ENCODE measurements at regions not wholly inside any gene's neighbourhood (a gene's known extent, or its start where the extent isn't known, plus 50 kb on each side); places are given as distances from the start of the nearest gene placed in this dataset.

DNA sequence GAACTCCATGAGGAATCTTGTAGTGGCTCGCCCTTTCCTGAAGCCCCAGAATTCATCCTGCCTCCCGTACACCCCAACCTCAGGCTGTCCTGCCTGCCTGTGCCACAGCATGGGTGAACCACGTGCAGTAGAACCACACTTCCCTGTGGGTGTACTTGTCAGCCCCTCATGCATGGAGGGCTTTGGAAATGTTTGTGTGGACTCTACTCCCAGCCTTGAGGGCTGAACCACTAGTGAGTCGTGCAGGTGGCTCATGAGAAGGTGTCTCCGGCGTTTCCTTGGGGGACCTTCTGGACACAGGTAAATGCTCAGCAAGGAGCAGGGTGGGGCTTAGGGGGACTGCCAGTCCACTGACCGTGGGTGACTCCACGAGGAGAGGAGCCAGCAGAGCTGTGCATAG lies 58.7 kb upstream of the ADORA2B start:
- ATAC-seq (ENCODE audit: low read depth) (no peak), DNase-seq (ENCODE audit: low spot score) (no peak)
- Histone ChIP-seq H3K9me3 (ENCODE audit: severe bottlenecking) (no peaks in the 10 kb centered on the region), H3K36me3 (ENCODE audit: low read depth) (no peaks in the 10 kb centered on the region), H3K4me1 (ENCODE audit: insufficient read depth, poor library complexity, severe bottlenecking) (peaks cover 3% of the 10 kb centered on the region), H3K4me3 (ENCODE audit: severe bottlenecking) (no peak overlapping the region), H3K27ac (ENCODE audit: poor library complexity, severe bottlenecking) (no peak overlapping the region), H3K27me3 (ENCODE audit: insufficient read depth, poor library complexity, severe bottlenecking) (no peaks in the 10 kb centered on the region)
- TF ChIP-seq, protein P1, sequence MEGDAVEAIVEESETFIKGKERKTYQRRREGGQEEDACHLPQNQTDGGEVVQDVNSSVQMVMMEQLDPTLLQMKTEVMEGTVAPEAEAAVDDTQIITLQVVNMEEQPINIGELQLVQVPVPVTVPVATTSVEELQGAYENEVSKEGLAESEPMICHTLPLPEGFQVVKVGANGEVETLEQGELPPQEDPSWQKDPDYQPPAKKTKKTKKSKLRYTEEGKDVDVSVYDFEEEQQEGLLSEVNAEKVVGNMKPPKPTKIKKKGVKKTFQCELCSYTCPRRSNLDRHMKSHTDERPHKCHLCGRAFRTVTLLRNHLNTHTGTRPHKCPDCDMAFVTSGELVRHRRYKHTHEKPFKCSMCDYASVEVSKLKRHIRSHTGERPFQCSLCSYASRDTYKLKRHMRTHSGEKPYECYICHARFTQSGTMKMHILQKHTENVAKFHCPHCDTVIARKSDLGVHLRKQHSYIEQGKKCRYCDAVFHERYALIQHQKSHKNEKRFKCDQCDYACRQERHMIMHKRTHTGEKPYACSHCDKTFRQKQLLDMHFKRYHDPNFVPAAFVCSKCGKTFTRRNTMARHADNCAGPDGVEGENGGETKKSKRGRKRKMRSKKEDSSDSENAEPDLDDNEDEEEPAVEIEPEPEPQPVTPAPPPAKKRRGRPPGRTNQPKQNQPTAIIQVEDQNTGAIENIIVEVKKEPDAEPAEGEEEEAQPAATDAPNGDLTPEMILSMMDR (IDR thresholded peaks at IDR 0.05; ENCODE audit: poor library complexity, severe bottlenecking): no peak

DNA sequence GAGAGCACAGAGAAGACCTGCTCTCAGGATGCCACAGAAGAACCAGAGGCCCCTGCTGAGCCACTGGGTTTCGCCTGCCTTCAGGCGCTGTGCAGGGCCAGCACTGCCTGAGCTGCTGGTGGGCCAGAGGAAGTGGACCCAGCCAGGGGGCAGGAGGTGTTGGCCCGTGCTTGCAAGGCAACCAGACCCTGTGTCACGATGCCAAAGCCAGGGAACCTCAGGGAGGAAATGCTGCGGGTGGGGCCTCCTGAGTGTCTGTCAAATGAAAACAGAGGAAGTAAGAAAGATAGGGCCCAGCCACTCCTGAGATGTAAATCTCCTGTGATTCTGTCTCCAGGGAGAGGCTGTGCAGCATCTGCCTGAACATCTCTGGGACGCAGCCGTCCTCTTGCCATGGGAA lies 58.1 kb upstream of the ADORA2B start:
- DNase-seq (ENCODE audit: low spot score) (no peak), ATAC-seq (ENCODE audit: low read depth) (no peak)
- Histone ChIP-seq H3K27ac (ENCODE audit: poor library complexity, severe bottlenecking) (no peak overlapping the region), H3K4me1 (ENCODE audit: insufficient read depth, poor library complexity, severe bottlenecking) (peaks cover 3% of the 10 kb centered on the region), H3K36me3 (ENCODE audit: low read depth) (no peaks in the 10 kb centered on the region), H3K27me3 (ENCODE audit: insufficient read depth, poor library complexity, severe bottlenecking) (no peaks in the 10 kb centered on the region), H3K9me3 (ENCODE audit: severe bottlenecking) (no peaks in the 10 kb centered on the region), H3K4me3 (ENCODE audit: severe bottlenecking) (no peak overlapping the region)
- TF ChIP-seq, protein P1 (IDR thresholded peaks at IDR 0.05; ENCODE audit: poor library complexity, severe bottlenecking): no peak

DNA sequence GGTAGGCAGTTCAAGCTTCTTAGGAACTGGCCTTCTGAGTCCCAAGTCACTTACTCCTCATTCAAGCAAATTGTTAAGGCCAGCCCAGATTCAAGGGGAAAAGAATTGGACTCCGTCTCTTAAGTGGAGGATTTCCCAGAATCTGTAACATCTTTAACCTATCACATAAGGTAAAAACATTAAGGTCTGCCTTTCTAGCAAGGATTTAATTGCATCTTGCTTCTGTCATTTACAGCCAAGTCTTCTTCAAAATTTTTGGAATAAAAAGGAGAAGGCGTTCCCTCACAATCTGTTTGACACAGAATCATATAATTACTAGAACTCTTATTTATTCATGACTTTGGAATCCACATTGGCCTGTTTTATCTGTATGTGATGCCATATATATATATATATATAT lies 56.5 kb upstream of the ADORA2B start:
- H3K27ac ChIP-seq (ENCODE audit: poor library complexity, severe bottlenecking): no peak overlapping the region
- no peak overlapping the region for H3K4me3 ChIP-seq (ENCODE audit: severe bottlenecking)
- TF ChIP-seq, protein P1 (IDR thresholded peaks at IDR 0.05; ENCODE audit: poor library complexity, severe bottlenecking): no peak
- H3K36me3 ChIP-seq (ENCODE audit: low read depth): no peaks in the 10 kb centered on the region
- H3K4me1 ChIP-seq (ENCODE audit: insufficient read depth, poor library complexity, severe bottlenecking): peaks cover 11% of the 10 kb centered on the region
- DNase-seq (ENCODE audit: low spot score) (no peak), ATAC-seq (ENCODE audit: low read depth) (no peak)
- H3K27me3 ChIP-seq (ENCODE audit: insufficient read depth, poor library complexity, severe bottlenecking): no peaks in the 10 kb centered on the region
- no peaks in the 10 kb centered on the region for H3K9me3 ChIP-seq (ENCODE audit: severe bottlenecking)

DNA sequence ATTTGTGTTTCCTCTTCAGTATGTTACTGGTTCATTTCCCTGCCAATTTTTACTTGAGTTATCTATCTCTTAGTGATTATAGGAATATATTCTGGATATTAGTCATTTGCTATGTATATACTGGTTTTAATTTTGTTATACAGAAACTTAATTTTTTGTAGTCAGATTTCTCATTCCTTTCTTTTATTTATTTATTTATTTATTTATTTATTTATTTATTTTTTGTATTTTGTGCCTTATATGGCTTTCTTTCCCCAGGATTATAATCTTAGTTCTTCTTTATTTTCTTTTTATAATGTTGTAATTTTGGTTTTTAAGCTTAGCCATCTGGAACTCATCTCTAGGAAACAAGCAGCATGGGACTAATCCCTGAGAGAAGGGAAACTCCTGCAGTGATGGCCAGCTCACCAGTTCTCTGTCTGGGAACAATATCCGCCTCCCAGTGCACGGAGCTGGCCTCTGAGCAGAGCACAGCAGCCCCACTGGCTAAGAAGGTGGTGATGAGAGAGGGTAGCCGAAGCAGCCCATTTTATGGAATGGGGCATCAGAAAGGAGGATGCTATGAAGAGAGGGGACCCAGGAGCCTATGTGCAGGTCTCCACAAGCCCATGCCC lies 54.5 kb upstream of the ADORA2B start:
- H3K27ac ChIP-seq (ENCODE audit: poor library complexity, severe bottlenecking): no peak overlapping the region
- TF ChIP-seq, protein P1 (IDR thresholded peaks at IDR 0.05; ENCODE audit: poor library complexity, severe bottlenecking): no peak
- no peak for ATAC-seq (ENCODE audit: low read depth)
- peaks cover 13% of the 10 kb centered on the region for H3K4me1 ChIP-seq (ENCODE audit: insufficient read depth, poor library complexity, severe bottlenecking)
- no peak overlapping the region for H3K4me3 ChIP-seq (ENCODE audit: severe bottlenecking)
- H3K27me3 ChIP-seq (ENCODE audit: insufficient read depth, poor library complexity, severe bottlenecking): no peaks in the 10 kb centered on the region
- no peak for DNase-seq (ENCODE audit: low spot score)
- no peaks in the 10 kb centered on the region for H3K9me3 ChIP-seq (ENCODE audit: severe bottlenecking)
- no peaks in the 10 kb centered on the region for H3K36me3 ChIP-seq (ENCODE audit: low read depth)

DNA sequence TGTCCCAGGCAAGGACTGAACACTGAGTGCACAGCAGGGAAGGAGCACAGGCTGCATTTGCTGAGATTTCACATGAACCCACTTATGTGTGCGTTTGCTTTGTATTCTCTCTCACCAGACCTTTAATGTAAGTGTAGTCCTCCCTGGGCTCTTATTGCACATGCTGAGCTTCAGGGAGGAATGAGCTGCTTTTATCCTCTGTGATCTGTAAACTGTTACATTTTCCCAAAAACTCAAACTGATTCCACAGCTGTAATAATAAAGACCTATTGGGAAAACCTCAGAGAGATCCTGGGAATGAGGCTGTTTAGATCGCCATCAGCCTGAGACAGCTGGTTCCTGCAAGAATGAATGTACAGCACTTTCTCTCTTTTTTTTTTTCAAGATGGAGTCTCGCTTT lies 53.6 kb upstream of the ADORA2B start:
- Histone ChIP-seq H3K27ac (ENCODE audit: poor library complexity, severe bottlenecking) (no peak overlapping the region), H3K27me3 (ENCODE audit: insufficient read depth, poor library complexity, severe bottlenecking) (no peaks in the 10 kb centered on the region), H3K4me1 (ENCODE audit: insufficient read depth, poor library complexity, severe bottlenecking) (peaks cover 12% of the 10 kb centered on the region), H3K4me3 (ENCODE audit: severe bottlenecking) (no peak overlapping the region), H3K9me3 (ENCODE audit: severe bottlenecking) (no peaks in the 10 kb centered on the region), H3K36me3 (ENCODE audit: low read depth) (no peaks in the 10 kb centered on the region)
- no peak for DNase-seq (ENCODE audit: low spot score)
- no peak for ATAC-seq (ENCODE audit: low read depth)
- TF ChIP-seq, protein P1 (IDR thresholded peaks at IDR 0.05; ENCODE audit: poor library complexity, severe bottlenecking): no peak
